Mammary epithelial cell (primary cell): ENCODE measurements at regions not wholly inside any gene's neighbourhood (a gene's known extent, or its start where the extent isn't known, plus 50 kb on each side); places are given as distances from the start of the nearest gene placed in this dataset.

Source experiments
- EZH2 ChIP-seq: IDR thresholded peaks from 2 replicates; pipeline ENCODE4 v1.6.1; 2012; ENCODE audit warnings: low read length, inconsistent platforms, borderline replicate concordance
- TF ChIP-seq, protein P1 (sequence below), 2 donors: IDR thresholded peaks in 1 of 2; conservative IDR thresholded peaks in 1 of 2; 2 replicates each; pipeline ENCODE4 v1.5.1; 2011 to 2012; ENCODE audit warnings: inconsistent platforms in 2 of 2, low read length in 2 of 2, mild to moderate bottlenecking in 2 of 2, control low read depth in 1 of 2, low read depth in 1 of 2; ENCODE audit not compliant: insufficient read depth in 1 of 2; ENCODE audit errors: extremely low read depth in 1 of 2

- TF ChIP-seq, protein P1, sequence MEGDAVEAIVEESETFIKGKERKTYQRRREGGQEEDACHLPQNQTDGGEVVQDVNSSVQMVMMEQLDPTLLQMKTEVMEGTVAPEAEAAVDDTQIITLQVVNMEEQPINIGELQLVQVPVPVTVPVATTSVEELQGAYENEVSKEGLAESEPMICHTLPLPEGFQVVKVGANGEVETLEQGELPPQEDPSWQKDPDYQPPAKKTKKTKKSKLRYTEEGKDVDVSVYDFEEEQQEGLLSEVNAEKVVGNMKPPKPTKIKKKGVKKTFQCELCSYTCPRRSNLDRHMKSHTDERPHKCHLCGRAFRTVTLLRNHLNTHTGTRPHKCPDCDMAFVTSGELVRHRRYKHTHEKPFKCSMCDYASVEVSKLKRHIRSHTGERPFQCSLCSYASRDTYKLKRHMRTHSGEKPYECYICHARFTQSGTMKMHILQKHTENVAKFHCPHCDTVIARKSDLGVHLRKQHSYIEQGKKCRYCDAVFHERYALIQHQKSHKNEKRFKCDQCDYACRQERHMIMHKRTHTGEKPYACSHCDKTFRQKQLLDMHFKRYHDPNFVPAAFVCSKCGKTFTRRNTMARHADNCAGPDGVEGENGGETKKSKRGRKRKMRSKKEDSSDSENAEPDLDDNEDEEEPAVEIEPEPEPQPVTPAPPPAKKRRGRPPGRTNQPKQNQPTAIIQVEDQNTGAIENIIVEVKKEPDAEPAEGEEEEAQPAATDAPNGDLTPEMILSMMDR (conservative IDR thresholded peaks at IDR 0.05 in 1 of 2, IDR thresholded peaks at IDR 0.05 in 1 of 2; ENCODE audit: extremely low read depth in 1 of 2, insufficient read depth in 1 of 2, low read depth in 1 of 2, low read length in 2 of 2): no peak
- no peak for TF ChIP-seq EZH2
Measured at GRCh38 chr2:192655916-192656315, 461.2 kb upstream of the TMEFF2 start.
